ENCODE measurements at regions not wholly inside any gene's neighbourhood (a gene's known extent, or its start where the extent isn't known, plus 50 kb on each side); places are given as distances from the start of the nearest gene placed in this dataset.

GRCh38 chr14:101234999-101235334 is 326.3 kb upstream of the DIO3 start:
- TF ChIP-seq POLR2AphosphoS5 (IDR thresholded peaks at IDR 0.05; ENCODE audit: low read depth, low read length), result no peak
- TF ChIP-seq SIN3A (IDR thresholded peaks at IDR 0.05; ENCODE audit: borderline replicate concordance, insufficient read depth, low read length), result no peak
- no peak for TF ChIP-seq REST (IDR thresholded peaks at IDR 0.05; ENCODE audit: insufficient read depth in 1 of 2, low read depth in 2 of 2, low read length in 2 of 2)
- no peak for TF ChIP-seq FOXP2 (optimal IDR thresholded peaks at IDR 0.05; ENCODE audit: borderline replicate concordance, extremely low read depth, extremely low read length, insufficient read depth)
- TF ChIP-seq TAF1 (IDR thresholded peaks at IDR 0.05; ENCODE audit: borderline replicate concordance, insufficient read depth, low read length), result no peak

Measured in PFSK-1 (cell line).